Spleen (tissue), 7 donors: ENCODE measurements at regions not wholly inside any gene's neighbourhood (a gene's known extent, or its start where the extent isn't known, plus 50 kb on each side); places are given as distances from the start of the nearest gene placed in this dataset.

Experiments used
- POLR2A ChIP-seq, 3 donors: fragments of 450-650 bp; IDR thresholded peaks; one replicate each; pipeline ENCODE4 v1.5.1; 2017; ENCODE audit warnings: antibody characterized with exemption in 3 of 3, mild to moderate bottlenecking in 1 of 3
- POLR2AphosphoS5 ChIP-seq, 3 donors: sonication (generic); formaldehyde crosslinking; IDR thresholded peaks; one replicate each; pipeline ENCODE4 v1.5.1; 2017; ENCODE audit warnings: antibody characterized with exemption in 3 of 3
- TF ChIP-seq, protein P1 (sequence below), 11 experiments: fragments of 200-600 bp in 7 of 11; fragments of 450-650 bp in 4 of 11; sonication (generic) in 4 of 11; IDR thresholded peaks in 8 of 11; conservative IDR thresholded peaks in 3 of 11; 1 replicate in 7 of 11; 2 replicates in 4 of 11; pipeline versions ENCODE4 v1.4.0 to v1.8.0; 2016 to 2021; ENCODE audit warnings: antibody characterized with exemption in 11 of 11, inconsistent platforms in 4 of 11, mild to moderate bottlenecking in 1 of 11
- donor health status: DM: no; HTN: no; CAD: no; lungs with moderate emphysema.
- donor health status: DM: no; HTN: no; CAD: no.
- donor health status: DM: no; HTN: no; CAD: no.

DNA sequence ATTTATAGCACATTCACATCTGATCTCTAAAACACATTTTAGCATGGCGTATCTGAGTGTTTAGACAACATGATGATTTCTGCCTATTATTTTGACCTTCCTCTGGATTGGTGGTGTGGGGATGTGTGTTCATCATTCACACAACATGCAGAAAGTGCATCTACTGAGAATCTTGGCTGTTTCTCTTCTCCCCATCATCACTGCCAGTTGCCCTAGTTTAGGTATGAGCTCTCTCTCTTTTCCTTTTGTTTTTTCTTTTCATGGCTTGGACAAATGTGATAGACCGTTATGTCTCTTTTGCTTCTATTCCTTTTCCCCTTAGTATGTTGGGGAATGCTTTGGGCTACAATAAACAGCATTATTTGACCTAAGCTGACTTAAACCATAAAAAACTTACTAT, 239.2 kb upstream of the FZD8 start:
- TF ChIP-seq, protein P1, sequence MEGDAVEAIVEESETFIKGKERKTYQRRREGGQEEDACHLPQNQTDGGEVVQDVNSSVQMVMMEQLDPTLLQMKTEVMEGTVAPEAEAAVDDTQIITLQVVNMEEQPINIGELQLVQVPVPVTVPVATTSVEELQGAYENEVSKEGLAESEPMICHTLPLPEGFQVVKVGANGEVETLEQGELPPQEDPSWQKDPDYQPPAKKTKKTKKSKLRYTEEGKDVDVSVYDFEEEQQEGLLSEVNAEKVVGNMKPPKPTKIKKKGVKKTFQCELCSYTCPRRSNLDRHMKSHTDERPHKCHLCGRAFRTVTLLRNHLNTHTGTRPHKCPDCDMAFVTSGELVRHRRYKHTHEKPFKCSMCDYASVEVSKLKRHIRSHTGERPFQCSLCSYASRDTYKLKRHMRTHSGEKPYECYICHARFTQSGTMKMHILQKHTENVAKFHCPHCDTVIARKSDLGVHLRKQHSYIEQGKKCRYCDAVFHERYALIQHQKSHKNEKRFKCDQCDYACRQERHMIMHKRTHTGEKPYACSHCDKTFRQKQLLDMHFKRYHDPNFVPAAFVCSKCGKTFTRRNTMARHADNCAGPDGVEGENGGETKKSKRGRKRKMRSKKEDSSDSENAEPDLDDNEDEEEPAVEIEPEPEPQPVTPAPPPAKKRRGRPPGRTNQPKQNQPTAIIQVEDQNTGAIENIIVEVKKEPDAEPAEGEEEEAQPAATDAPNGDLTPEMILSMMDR (IDR thresholded peaks at IDR 0.05 in 8 of 11, conservative IDR thresholded peaks at IDR 0.05 in 3 of 11): no peak
- TF ChIP-seq POLR2A (IDR thresholded peaks at IDR 0.05): no peak
- no peak for TF ChIP-seq POLR2AphosphoS5 (IDR thresholded peaks at IDR 0.05)
